Natural killer cell treated with Interleukin-12 subunit alpha and Interleukin-12 subunit beta and Interleukin-15 and Interleukin-18, amount 100 ng/mL, for 72 hours (primary cell): ENCODE measurements at regions not wholly inside any gene's neighbourhood (a gene's known extent, or its start where the extent isn't known, plus 50 kb on each side); places are given as distances from the start of the nearest gene placed in this dataset.
"Not testable (repeated sequence)": the region's sequence is repeated elsewhere in the genome, so short reads cannot be mapped to it uniquely, and the experiment has no call there.

Source experiments
- ATAC-seq, 2 donors: fragments of 150-1000 bp; cut with Tn5 transposase in 1 of 2; sonication (Bioruptor Pico), chemical (Tn5 transposase) in 1 of 2; 2 replicates each; pipeline ENCODE4 v1.10.0; 2021
- DNase-seq: peaks from one replicate; pipeline ENCODE4 v3.0.0; 2022; ENCODE audit warnings: low spot score
- H3K27ac Mint-ChIP-seq, 2 donors: 1 replicate in 1 of 2; 2 replicates in 1 of 2; pipeline ENCODE4 v1.8.0; 2022; ENCODE audit warnings: mixed read lengths in 2 of 2, mild to moderate bottlenecking in 1 of 2, moderate library complexity in 1 of 2
- H3K27me3 Mint-ChIP-seq, 2 donors: 1 replicate in 1 of 2; 2 replicates in 1 of 2; pipeline ENCODE4 v1.8.0; 2022; ENCODE audit warnings: mixed read lengths in 2 of 2
- H3K36me3 Mint-ChIP-seq: one replicate; pipeline ENCODE4 v1.8.0; 2022; ENCODE audit warnings: mixed read lengths
- H3K4me1 Mint-ChIP-seq, 2 donors: 1 replicate in 1 of 2; 2 replicates in 1 of 2; pipeline ENCODE4 v1.8.0; 2022; ENCODE audit warnings: low read depth in 2 of 2, mixed read lengths in 2 of 2, mild to moderate bottlenecking in 1 of 2
- H3K4me3 Mint-ChIP-seq: one replicate; pipeline ENCODE4 v1.8.0; 2022; ENCODE audit warnings: mixed read lengths
- H3K9me3 Mint-ChIP-seq: 2 replicates; pipeline ENCODE4 v1.8.0; 2022; ENCODE audit warnings: mixed read lengths

- Mint-ChIP-seq H3K36me3 (no peaks in the 10 kb centered on the region), H3K27ac (peak overlapping the region; percentile 99), H3K27me3 (no peaks in the 10 kb centered on the region), H3K4me1 (peaks cover 39% of the 10 kb centered on the region in 2 donors), H3K9me3 (no peaks in the 10 kb centered on the region), H3K4me3 (peak overlapping the region; percentile 89)
- peak; percentile 73 to 81 for ATAC-seq
- DNase-seq, result peak; percentile 84
These were observed 68.0 kb downstream of the ZFP36L2 start for GRCh38 chr2:43158259-43158880.

GRCh38 chr2:43157506-43158246 is 68.7 kb downstream of the ZFP36L2 start:
- ATAC-seq, result no peak
- H3K27me3 Mint-ChIP-seq, result no peaks in the 10 kb centered on the region
- peaks cover 39% of the 10 kb centered on the region in 2 donors for H3K4me1 Mint-ChIP-seq
- H3K27ac Mint-ChIP-seq, result peak overlapping the region; percentile 99
- no peak for DNase-seq
- no peaks in the 10 kb centered on the region for H3K36me3 Mint-ChIP-seq
- no peak overlapping the region for H3K4me3 Mint-ChIP-seq
- H3K9me3 Mint-ChIP-seq, result no peaks in the 10 kb centered on the region

GRCh38 chr2:43155851-43156411 is 70.5 kb downstream of the ZFP36L2 start:
- Mint-ChIP-seq H3K36me3 (no peaks in the 10 kb centered on the region), H3K27ac (peak overlapping the region; percentile 54 to 81), H3K27me3 (no peaks in the 10 kb centered on the region), H3K9me3 (no peaks in the 10 kb centered on the region), H3K4me1 (peaks cover 32 to 33% of the 10 kb centered on the region in 2 donors), H3K4me3 (no peak overlapping the region)
- no peak for ATAC-seq
- DNase-seq, result no peak

DNA sequence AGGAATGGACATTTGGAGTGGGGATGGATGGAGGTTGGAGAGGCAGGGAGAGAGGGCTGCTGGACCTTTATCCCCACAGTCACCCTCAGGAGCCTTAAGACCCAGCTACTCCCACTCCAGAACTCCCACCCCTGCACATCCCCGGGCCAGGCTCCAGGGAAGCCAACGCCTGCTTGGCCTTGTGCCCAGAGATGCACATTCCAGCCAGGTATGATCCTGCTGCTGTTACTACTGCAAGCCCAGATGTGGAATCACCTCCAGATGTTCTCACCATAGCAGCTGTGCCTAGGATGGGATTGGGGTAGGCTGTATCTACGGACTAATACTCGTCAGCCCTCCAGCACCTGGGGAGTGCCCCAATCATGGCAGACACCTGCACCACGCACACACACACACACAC is 71.7 kb downstream of the ZFP36L2 start:
- ATAC-seq, result no peak
- H3K9me3 Mint-ChIP-seq, result no peaks in the 10 kb centered on the region
- H3K36me3 Mint-ChIP-seq, result no peaks in the 10 kb centered on the region
- no peak overlapping the region for H3K27ac Mint-ChIP-seq
- peaks cover 31 to 33% of the 10 kb centered on the region in 2 donors for H3K4me1 Mint-ChIP-seq
- DNase-seq, result no peak
- H3K4me3 Mint-ChIP-seq, result no peak overlapping the region
- no peaks in the 10 kb centered on the region for H3K27me3 Mint-ChIP-seq

DNA sequence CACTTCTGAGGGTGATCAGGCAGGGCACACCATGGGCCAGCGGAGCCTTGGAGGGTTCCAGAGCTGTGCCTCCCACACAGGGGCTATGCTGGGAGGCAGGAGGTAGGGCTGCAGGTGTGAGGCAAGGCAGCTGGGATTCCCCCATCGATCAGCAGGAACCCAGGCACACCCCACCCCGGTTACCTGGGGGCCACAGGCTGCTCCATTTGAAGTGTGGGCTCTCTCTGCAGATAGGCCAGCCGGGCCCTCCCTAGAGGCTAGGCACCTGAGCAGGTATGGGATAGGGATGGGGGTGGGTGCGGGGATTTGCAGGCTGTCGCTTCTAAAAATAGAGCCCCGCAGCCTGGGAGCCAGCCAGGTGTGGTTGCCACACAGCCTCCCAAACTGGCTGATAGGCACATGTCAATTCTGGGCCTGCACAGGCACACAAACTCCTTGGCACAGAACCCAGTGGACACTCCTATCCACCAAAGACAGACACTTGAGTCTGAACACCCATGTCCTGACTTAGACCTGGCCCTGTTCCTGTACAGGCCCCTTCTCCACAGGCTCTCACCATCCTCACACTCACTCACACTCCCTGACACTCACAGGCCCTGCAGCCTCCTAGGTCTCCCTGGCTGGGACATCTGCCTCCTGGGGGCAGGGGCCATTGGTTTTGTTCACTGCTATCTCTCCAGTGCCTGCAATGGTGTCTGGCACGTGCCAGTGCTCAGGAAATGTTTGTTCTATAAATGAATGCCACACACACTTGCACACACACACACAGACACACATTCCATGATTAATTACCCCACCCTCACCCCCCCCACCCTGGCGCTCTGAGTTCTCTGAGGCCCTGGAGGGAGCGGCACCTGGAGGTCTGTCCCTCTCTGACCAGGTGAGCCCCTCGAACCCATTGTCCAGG is 73.4 kb downstream of the ZFP36L2 start:
- H3K4me1 Mint-ChIP-seq, result peaks cover 26 to 27% of the 10 kb centered on the region in 2 donors
- no peak overlapping the region for H3K27ac Mint-ChIP-seq
- ATAC-seq, result no peak

DNA sequence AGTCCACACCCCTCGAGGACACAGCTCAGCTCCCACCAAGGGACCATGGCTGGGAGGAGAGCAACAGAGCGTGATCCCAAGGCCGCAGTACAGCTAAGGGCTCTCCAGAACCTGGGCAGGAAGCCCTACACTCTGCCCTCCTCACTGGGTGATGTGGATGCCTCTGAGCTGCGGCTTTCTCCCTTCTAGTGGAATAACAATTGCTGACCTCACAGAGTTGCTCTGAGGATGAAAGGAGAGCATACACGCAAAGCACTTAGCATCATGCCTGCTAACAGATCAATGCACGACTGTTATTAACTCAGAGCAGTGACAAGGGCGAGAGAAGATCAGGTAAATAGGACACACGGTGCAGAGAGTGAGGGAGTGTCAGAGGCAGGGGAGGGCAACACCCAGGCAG is 74.2 kb downstream of the ZFP36L2 start:
- Mint-ChIP-seq H3K27me3 (no peaks in the 10 kb centered on the region), H3K4me3 (no peak overlapping the region), H3K4me1 (peaks cover 26 to 29% of the 10 kb centered on the region in 2 donors), H3K27ac (peak overlapping the region in 1 of 2 donors; percentile 29), H3K36me3 (no peaks in the 10 kb centered on the region), H3K9me3 (no peaks in the 10 kb centered on the region)
- DNase-seq (no peak), ATAC-seq (no peak)

More for the DNA sequence above, 73.4 kb downstream of the ZFP36L2 start:
- Mint-ChIP-seq H3K36me3 (no peaks in the 10 kb centered on the region), H3K9me3 (no peaks in the 10 kb centered on the region), H3K27me3 (no peaks in the 10 kb centered on the region), H3K4me3 (no peak overlapping the region)
- no peak for DNase-seq

GRCh38 chr2:43149482-43150107 is 76.8 kb downstream of the ZFP36L2 start:
- peak; percentile 79 for DNase-seq
- peaks cover 25 to 32% of the 10 kb centered on the region in 2 donors for H3K4me1 Mint-ChIP-seq

GRCh38 chr2:43146083-43146482 is 80.3 kb downstream of the ZFP36L2 start:
- Mint-ChIP-seq H3K9me3 (no peaks in the 10 kb centered on the region), H3K27me3 (no peaks in the 10 kb centered on the region), H3K36me3 (no peaks in the 10 kb centered on the region), H3K4me1 (peaks cover 25 to 40% of the 10 kb centered on the region in 2 donors), H3K27ac (no peak overlapping the region), H3K4me3 (no peak overlapping the region)
- DNase-seq, result no peak
- no peak for ATAC-seq

More at GRCh38 chr2:43149482-43150107, 76.8 kb downstream of the ZFP36L2 start:
- peak overlapping the region; percentile 54 to 56 for H3K27ac Mint-ChIP-seq
- no peaks in the 10 kb centered on the region for H3K9me3 Mint-ChIP-seq
- no peaks in the 10 kb centered on the region for H3K36me3 Mint-ChIP-seq
- peak; percentile 94 for ATAC-seq
- H3K4me3 Mint-ChIP-seq, result peak overlapping the region; percentile 81
- no peaks in the 10 kb centered on the region for H3K27me3 Mint-ChIP-seq

DNA sequence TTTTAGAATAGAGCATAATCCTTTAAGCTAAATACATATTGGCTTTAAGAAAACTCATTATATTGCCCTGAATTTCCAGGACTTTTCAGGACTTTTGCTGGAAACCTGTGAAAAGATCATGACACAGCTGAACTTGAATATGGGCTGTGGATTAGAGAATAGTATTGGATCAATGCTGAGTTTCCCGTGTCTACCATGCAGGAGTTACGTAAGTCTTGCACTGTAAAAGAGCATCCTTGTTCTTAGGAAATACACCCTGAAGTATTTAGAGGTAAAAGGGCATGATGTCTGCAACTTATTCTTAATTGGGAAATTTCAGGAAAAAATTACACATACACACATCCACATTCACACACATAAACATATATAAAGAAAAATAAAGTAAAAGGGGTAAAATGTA is 82.1 kb downstream of the ZFP36L2 start:
- ATAC-seq (no peak), DNase-seq (no peak)

DNA sequence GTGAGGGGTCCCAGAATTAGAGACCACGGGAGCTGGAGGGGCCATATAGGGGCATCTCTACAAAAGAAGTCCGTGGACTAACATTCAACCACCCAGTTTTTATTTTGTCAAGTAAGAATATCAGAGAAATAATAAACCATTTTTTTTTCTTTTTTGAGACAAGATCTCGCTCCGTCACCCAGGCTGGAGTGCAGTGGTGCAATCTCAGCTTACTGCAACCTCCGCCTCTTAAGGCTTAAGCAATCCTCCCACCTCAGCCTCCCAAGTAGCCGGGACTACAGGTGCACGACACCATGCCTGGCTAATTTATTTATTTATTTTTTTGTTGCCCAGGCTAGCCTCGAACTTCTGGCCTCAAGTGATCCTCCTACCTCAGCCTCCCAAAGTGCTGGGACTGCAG is 82.7 kb downstream of the ZFP36L2 start:
- no peak for ATAC-seq
- Mint-ChIP-seq H3K36me3 (no peaks in the 10 kb centered on the region), H3K4me3 (no peak overlapping the region), H3K27ac (no peak overlapping the region), H3K27me3 (no peaks in the 10 kb centered on the region), H3K4me1 (peaks cover 26 to 40% of the 10 kb centered on the region in 2 donors), H3K9me3 (no peaks in the 10 kb centered on the region)
- no peak for DNase-seq

More for the DNA sequence above, 82.1 kb downstream of the ZFP36L2 start:
- Mint-ChIP-seq H3K4me1 (peaks cover 26 to 43% of the 10 kb centered on the region in 2 donors), H3K36me3 (no peaks in the 10 kb centered on the region), H3K27me3 (no peaks in the 10 kb centered on the region), H3K4me3 (no peak overlapping the region), H3K9me3 (no peaks in the 10 kb centered on the region), H3K27ac (peak overlapping the region in 1 of 2 donors; percentile 37)

- Mint-ChIP-seq H3K27ac (peak overlapping the region; percentile 69 to 88), H3K9me3 (no peaks in the 10 kb centered on the region), H3K4me1 (peaks cover 31 to 44% of the 10 kb centered on the region in 2 donors)
These were observed 83.4 kb downstream of the ZFP36L2 start for GRCh38 chr2:43142921-43143438.

DNA sequence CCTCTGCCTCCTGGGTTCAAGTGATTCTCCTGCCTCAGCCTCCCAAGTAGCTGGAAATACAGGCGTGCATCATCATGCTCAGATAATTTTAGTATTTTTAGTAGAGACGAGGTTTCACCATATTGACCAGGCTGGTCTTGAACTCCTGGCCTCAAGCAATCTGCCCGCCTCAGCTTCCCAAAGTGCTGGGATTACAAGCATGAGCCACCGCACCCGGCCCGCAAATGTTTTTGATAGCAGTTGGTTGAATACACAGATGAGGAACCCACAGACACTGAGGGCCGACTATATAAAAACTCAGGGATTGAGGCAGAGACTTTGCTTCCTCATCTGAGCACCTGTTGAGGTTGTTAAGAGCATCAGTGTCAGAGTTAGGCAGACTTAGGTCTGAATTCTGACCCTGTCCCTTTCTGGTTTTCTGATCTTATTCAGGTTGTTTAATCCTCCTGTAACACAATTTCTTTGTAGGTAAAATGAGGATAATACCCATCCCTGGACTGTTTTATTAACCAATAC is 84.7 kb downstream of the ZFP36L2 start:
- not testable (repeated sequence) for ATAC-seq, H3K4me3 Mint-ChIP-seq, H3K9me3 Mint-ChIP-seq, H3K27me3 Mint-ChIP-seq, H3K36me3 Mint-ChIP-seq, DNase-seq
- H3K4me1 Mint-ChIP-seq, result peaks cover 44 to 53% of the 10 kb centered on the region in 2 donors
- H3K27ac Mint-ChIP-seq, result peak overlapping the region; percentile 28 to 59

More at GRCh38 chr2:43142921-43143438, 83.4 kb downstream of the ZFP36L2 start:
- Mint-ChIP-seq H3K4me3 (peak overlapping the region; percentile 52), H3K27me3 (no peaks in the 10 kb centered on the region), H3K36me3 (no peaks in the 10 kb centered on the region)
- DNase-seq (no peak), ATAC-seq (peak; percentile 43 to 51)
